Peyer's patch (tissue), 4 donors: ENCODE measurements at regions not wholly inside any gene's neighbourhood (a gene's known extent, or its start where the extent isn't known, plus 50 kb on each side); places are given as distances from the start of the nearest gene placed in this dataset.

ENCODE experiments used
- DNase-seq, 3 donors: peaks; one replicate each; pipeline ENCODE4 v3.0.0-alpha.2; 2017 to 2019
- H3K27ac ChIP-seq, 4 donors: fragments of 200-600 bp; sonication (generic); one replicate each; pipeline ENCODE4 v1.5.1; 2016 to 2019
- H3K27me3 ChIP-seq, 2 donors: fragments of 200-600 bp; sonication (generic); one replicate each; pipeline ENCODE4 v1.5.1; 2019
- H3K36me3 ChIP-seq, 3 donors: fragments of 200-600 bp; sonication (generic); one replicate each; pipeline ENCODE4 v1.5.1; 2016 to 2019
- H3K4me1 ChIP-seq, 4 donors: fragments of 200-600 bp; sonication (generic); one replicate each; pipeline ENCODE4 v1.5.1; 2016 to 2019
- H3K4me3 ChIP-seq, 4 donors: fragments of 200-600 bp; sonication (generic); 1 replicate in 3 of 4; 2 replicates in 1 of 4; pipeline ENCODE4 v1.5.1; 2016 to 2019; ENCODE audit warnings: mild to moderate bottlenecking in 1 of 4
- H3K9me3 ChIP-seq, 4 donors: fragments of 200-600 bp; sonication (generic); one replicate each; pipeline ENCODE4 v1.5.1; 2016 to 2019; ENCODE audit warnings: mild to moderate bottlenecking in 1 of 4
- POLR2A ChIP-seq, 2 donors: fragments of 450-650 bp; IDR thresholded peaks; one replicate each; pipeline ENCODE4 v1.5.1; 2017; ENCODE audit warnings: antibody characterized with exemption in 2 of 2, mild to moderate bottlenecking in 2 of 2, moderate library complexity in 2 of 2
- TF ChIP-seq, protein P1 (sequence below), 6 experiments: fragments of 450-650 bp in 4 of 6; fragments of 200-600 bp in 2 of 6; sonication (generic) in 1 of 6; IDR thresholded peaks; one replicate each; pipeline ENCODE4 v1.5.1; 2017 to 2019; ENCODE audit warnings: antibody characterized with exemption in 6 of 6, mild to moderate bottlenecking in 3 of 6, moderate library complexity in 1 of 6

DNA sequence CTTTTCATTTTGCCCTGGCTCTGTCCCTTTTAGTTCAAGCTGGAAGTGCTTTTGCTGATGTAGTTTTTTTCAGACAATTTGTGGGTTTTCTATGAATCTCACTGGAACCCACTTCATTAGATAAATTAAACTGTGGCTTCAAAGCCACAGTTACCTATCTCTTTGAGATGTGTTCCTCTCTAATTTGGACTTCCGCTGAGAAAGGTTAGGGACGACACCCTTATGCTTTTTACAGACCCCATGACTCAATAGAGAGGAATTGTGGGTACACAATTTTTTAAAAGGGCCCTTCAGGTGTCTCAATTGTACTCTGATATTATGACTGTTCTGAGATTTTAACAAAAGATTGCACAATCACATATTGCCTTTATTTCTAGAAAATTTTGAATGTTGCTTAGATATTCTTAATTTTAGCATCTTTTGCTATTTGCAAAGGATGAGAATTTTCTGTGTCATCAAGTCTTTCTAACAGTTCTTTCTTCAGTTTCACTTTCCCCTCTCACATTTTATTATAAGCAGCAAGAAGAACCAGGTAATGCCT, 110.6 kb downstream of the GADD45G start:
- Histone ChIP-seq H3K27me3 (no peaks in the 10 kb centered on the region), H3K4me1 (peaks cover 0 to 7% (median 0%) of the 10 kb centered on the region in 4 donors), H3K36me3 (no peaks in the 10 kb centered on the region), H3K9me3 (no peaks in the 10 kb centered on the region), H3K4me3 (no peak overlapping the region), H3K27ac (no peak overlapping the region)
- no peak for DNase-seq
- no peak for TF ChIP-seq POLR2A (IDR thresholded peaks at IDR 0.05)
- TF ChIP-seq, protein P1, sequence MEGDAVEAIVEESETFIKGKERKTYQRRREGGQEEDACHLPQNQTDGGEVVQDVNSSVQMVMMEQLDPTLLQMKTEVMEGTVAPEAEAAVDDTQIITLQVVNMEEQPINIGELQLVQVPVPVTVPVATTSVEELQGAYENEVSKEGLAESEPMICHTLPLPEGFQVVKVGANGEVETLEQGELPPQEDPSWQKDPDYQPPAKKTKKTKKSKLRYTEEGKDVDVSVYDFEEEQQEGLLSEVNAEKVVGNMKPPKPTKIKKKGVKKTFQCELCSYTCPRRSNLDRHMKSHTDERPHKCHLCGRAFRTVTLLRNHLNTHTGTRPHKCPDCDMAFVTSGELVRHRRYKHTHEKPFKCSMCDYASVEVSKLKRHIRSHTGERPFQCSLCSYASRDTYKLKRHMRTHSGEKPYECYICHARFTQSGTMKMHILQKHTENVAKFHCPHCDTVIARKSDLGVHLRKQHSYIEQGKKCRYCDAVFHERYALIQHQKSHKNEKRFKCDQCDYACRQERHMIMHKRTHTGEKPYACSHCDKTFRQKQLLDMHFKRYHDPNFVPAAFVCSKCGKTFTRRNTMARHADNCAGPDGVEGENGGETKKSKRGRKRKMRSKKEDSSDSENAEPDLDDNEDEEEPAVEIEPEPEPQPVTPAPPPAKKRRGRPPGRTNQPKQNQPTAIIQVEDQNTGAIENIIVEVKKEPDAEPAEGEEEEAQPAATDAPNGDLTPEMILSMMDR (IDR thresholded peaks at IDR 0.05), result no peak

DNA sequence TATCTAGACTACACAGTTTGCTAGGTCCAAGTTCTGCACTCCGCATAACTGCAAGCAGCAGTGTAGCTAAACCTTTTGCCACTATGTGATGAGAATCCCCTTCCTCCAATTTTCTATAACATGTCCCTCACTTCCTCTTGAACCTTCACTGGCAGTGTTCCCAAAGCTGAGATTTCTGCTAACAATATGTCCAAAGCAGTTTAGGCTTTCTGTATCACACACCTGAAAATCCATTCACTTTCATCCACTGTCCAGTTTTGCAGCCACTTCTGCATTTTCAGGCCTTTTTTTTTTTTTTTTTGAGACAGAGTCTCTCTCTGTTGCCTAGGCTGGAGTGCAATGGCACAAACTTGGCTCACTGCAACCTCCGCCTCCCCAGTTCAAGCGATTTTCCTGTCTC, 111.1 kb downstream of the GADD45G start:
- Histone ChIP-seq H3K36me3 (no peaks in the 10 kb centered on the region), H3K4me3 (no peak overlapping the region), H3K9me3 (no peaks in the 10 kb centered on the region), H3K27me3 (no peaks in the 10 kb centered on the region), H3K4me1 (peaks cover 0 to 3% (median 0%) of the 10 kb centered on the region in 4 donors), H3K27ac (no peak overlapping the region)
- TF ChIP-seq, protein P1 (IDR thresholded peaks at IDR 0.05), result no peak
- no peak for TF ChIP-seq POLR2A (IDR thresholded peaks at IDR 0.05)
- no peak for DNase-seq

DNA sequence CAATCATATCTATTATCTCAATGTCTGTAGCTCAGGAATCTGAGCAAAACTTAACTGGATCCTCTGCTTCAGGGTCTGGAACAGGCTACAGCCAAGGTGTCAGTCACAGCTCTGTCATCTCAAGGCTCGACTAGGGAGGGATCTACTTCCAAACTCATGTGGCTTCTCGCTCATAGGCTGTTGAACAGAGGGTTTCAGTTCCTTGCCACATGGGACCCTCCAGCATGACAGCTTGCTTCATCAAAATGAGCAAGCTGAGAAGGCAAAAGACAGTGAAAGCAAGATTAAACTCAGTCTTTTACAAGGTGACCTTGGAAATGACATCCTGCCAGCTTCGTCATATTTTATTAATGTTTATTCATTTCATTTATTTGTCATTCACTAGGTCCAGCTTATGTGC, 111.7 kb downstream of the GADD45G start:
- no peaks in the 10 kb centered on the region for H3K36me3 ChIP-seq
- no peaks in the 10 kb centered on the region for H3K9me3 ChIP-seq
- H3K27me3 ChIP-seq, result no peaks in the 10 kb centered on the region
- no peaks in the 10 kb centered on the region for H3K4me1 ChIP-seq
- TF ChIP-seq POLR2A (IDR thresholded peaks at IDR 0.05), result no peak
- TF ChIP-seq, protein P1 (IDR thresholded peaks at IDR 0.05), result no peak
- DNase-seq, result peak in 1 of 3 donors; percentile 30
- H3K4me3 ChIP-seq, result no peak overlapping the region
- H3K27ac ChIP-seq, result no peak overlapping the region

DNA sequence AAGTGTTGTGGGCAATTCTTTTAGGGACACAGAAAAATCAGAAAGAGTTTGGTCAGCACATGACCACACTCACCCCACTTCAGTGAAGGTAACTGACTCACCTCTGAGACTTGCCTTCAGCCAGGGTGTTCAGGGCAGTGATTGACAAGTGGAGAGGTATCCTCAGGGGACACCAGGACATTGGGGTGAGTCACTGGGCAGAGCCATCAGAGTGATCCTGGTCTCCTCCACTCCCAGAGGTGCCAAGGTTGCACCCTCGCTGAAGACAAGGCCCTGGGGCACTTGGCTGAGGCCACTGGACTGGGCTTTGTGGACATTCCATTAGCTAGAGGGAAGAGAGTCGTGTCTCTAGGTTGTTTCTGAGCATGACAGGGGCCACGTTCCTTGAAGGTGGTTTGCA, 113.4 kb downstream of the GADD45G start:
- H3K9me3 ChIP-seq, result no peaks in the 10 kb centered on the region
- no peak for TF ChIP-seq POLR2A (IDR thresholded peaks at IDR 0.05)
- TF ChIP-seq, protein P1 (IDR thresholded peaks at IDR 0.05), result no peak
- no peaks in the 10 kb centered on the region for H3K36me3 ChIP-seq
- no peak overlapping the region for H3K27ac ChIP-seq
- no peak overlapping the region for H3K4me3 ChIP-seq
- peak in 1 of 3 donors; percentile 31 for DNase-seq
- H3K4me1 ChIP-seq, result no peaks in the 10 kb centered on the region
- H3K27me3 ChIP-seq, result no peaks in the 10 kb centered on the region

DNA sequence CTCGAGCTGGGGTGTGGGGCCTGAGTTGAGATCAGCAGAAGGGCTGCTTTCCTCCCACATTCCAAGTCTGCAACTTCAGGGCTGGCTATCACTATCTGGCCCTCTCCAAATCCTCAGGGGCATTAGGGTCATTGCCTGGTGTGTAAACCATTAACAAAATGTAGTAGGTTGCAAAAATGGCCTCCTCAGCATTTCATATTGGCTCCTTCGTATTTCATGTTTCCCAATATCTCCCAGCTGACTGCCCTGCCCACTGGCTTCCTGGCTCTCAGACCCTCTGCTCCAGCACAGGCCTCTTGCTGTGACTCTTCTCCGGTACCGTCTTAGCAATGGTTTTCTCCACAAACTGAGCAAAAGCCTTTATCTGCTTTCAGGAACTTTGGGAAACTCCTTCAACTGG, 113.8 kb downstream of the GADD45G start:
- H3K27me3 ChIP-seq, result no peaks in the 10 kb centered on the region
- H3K4me3 ChIP-seq, result no peak overlapping the region
- H3K27ac ChIP-seq, result no peak overlapping the region
- no peaks in the 10 kb centered on the region for H3K9me3 ChIP-seq
- peak in 1 of 3 donors; percentile 19 for DNase-seq
- H3K4me1 ChIP-seq, result no peaks in the 10 kb centered on the region
- no peaks in the 10 kb centered on the region for H3K36me3 ChIP-seq
- TF ChIP-seq, protein P1 (IDR thresholded peaks at IDR 0.05), result no peak
- no peak for TF ChIP-seq POLR2A (IDR thresholded peaks at IDR 0.05)

DNA sequence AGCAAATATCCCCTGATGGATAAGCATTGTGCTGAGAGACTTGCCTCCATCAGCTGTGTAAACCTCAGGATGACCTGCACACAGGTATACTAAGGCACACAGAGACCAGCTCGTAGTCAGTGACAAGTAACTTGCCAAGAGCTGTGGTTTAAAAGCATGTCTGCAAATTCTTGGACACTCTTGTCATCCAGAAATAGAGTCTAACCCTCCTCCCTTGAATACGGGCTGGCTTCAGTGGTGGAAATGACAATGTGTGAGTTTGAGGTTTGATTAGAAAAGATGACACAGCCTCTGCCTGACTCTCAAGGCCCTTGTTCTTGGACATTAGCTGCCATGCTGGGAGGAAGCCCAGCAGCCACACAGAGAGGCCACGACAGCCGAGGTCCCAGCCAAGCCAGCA, 114.4 kb downstream of the GADD45G start:
- H3K4me3 ChIP-seq, result no peak overlapping the region
- TF ChIP-seq POLR2A (IDR thresholded peaks at IDR 0.05), result no peak
- TF ChIP-seq, protein P1 (IDR thresholded peaks at IDR 0.05), result no peak
- H3K9me3 ChIP-seq, result no peaks in the 10 kb centered on the region
- no peaks in the 10 kb centered on the region for H3K4me1 ChIP-seq
- no peaks in the 10 kb centered on the region for H3K27me3 ChIP-seq
- H3K27ac ChIP-seq, result no peak overlapping the region
- DNase-seq, result peak in 1 of 3 donors; percentile 30
- no peaks in the 10 kb centered on the region for H3K36me3 ChIP-seq
